ENCODE measurements at regions not wholly inside any gene's neighbourhood (a gene's known extent, or its start where the extent isn't known, plus 50 kb on each side); places are given as distances from the start of the nearest gene placed in this dataset.

DNA sequence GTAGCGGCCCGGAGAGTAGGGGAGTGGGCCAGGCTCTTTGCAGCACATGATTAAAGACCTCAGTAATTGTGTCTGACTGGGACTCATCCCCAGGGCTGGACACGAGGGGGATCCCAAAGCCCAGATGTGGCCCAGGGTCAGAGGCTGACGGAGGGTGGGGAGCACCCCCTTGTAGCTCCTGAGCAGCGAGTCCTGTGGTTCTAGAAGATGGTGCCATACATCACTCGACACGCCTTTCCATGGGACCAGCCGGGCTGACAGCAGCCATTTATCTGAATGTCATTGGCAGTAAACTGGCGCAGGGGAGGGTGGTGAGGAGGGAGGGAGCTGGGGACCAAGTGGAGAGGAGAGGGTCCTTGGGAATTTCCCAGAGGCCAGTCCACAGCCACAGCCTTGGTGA, 65.1 kb upstream of the FAM222A start:
- POLR2A ChIA-PET: no interaction called here
- no peak for DNase-seq (ENCODE audit: extremely low spot score)
- TF ChIP-seq ELF4 (IDR thresholded peaks at IDR 0.05): no peak
- TF ChIP-seq, protein P1, sequence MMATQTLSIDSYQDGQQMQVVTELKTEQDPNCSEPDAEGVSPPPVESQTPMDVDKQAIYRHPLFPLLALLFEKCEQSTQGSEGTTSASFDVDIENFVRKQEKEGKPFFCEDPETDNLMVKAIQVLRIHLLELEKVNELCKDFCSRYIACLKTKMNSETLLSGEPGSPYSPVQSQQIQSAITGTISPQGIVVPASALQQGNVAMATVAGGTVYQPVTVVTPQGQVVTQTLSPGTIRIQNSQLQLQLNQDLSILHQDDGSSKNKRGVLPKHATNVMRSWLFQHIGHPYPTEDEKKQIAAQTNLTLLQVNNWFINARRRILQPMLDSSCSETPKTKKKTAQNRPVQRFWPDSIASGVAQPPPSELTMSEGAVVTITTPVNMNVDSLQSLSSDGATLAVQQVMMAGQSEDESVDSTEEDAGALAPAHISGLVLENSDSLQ (IDR thresholded peaks at IDR 0.05): no peak
- TF ChIP-seq FOXA1 (IDR thresholded peaks at IDR 0.05): no peak
- no peak for TF ChIP-seq HDGF (IDR thresholded peaks at IDR 0.05; ENCODE audit: borderline replicate concordance)
- no peak for TF ChIP-seq SUZ12 (IDR thresholded peaks at IDR 0.05)
- TF ChIP-seq FOXM1 (IDR thresholded peaks at IDR 0.05; ENCODE audit: borderline replicate concordance): no peak
- no peak for TF ChIP-seq ARNT (IDR thresholded peaks at IDR 0.05)
- no peak for TF ChIP-seq LEF1 (IDR thresholded peaks at IDR 0.05; ENCODE audit: borderline replicate concordance)
- CTCF ChIA-PET: interaction anchor here (0.7 kb wide), 1 partner anchor 51 kb away, joined by 3 read pairs; no protein-coding TSS in a partner anchor

DNA sequence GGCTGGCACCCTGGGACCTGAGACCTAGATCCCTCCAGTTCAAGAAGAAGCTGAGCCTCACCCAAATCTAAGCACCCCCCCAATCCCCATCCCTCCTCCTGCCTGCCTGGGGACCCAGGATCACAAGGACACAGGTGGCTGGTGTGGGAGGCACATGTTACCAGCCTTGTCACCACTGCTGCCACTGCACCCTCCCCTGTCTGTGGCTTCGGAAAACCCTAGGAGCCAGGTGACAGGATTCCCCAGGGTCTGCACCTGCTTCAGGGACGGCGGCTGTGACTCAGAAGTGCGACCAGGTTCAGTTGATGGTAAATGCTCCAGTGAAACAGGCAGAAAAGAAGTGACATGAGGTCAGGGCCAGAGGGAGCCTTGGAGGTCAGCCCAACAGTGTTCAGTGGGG, 62.8 kb upstream of the FAM222A start:
- ChIA-PET POLR2A (no interaction called here), CTCF (no interaction called here)
- no peak for DNase-seq (ENCODE audit: extremely low spot score)
- TF ChIP-seq, protein P1 (IDR thresholded peaks at IDR 0.05): no peak
- TF ChIP-seq SUZ12 (IDR thresholded peaks at IDR 0.05): no peak

DNA sequence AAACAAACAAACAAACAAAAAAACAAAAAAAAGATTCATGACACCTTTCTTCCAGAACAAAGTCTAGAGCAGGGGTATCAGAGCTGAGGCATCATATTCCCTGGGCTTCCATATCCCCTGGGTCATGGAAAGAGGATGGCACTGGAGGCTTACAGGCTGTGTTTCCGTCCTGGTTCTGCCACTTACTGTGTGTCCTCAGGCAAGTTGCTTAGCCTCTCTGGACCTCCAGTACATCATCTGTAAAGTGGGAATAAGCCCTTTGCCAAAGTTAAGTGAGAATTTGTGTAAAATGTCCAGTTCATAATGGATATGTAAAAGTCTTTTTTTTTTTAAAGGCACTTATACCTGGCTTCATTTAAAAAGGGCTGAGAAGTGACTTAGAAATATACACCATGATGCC, 62.0 kb upstream of the FAM222A start:
- TF ChIP-seq ARNT (IDR thresholded peaks at IDR 0.05) (no peak), CTBP1 (IDR thresholded peaks at IDR 0.05; ENCODE audit: borderline replicate concordance) (no peak), FOXK2 (IDR thresholded peaks at IDR 0.05) (no peak), FOXA1 (IDR thresholded peaks at IDR 0.05) (no peak), ZNF384 (IDR thresholded peaks at IDR 0.05) (no peak), L3MBTL2 (conservative IDR thresholded peaks at IDR 0.05) (no peak), TARDBP (IDR thresholded peaks at IDR 0.05) (no peak), FOXM1 (IDR thresholded peaks at IDR 0.05; ENCODE audit: borderline replicate concordance) (no peak), SP1 (IDR thresholded peaks at IDR 0.05) (no peak), BHLHE40 (IDR thresholded peaks at IDR 0.05; ENCODE audit: borderline replicate concordance) (no peak), SUZ12 (IDR thresholded peaks at IDR 0.05) (no peak)
- DNase-seq (ENCODE audit: extremely low spot score): no peak
- ChIA-PET CTCF (no interaction called here), POLR2A (no interaction called here)

DNA sequence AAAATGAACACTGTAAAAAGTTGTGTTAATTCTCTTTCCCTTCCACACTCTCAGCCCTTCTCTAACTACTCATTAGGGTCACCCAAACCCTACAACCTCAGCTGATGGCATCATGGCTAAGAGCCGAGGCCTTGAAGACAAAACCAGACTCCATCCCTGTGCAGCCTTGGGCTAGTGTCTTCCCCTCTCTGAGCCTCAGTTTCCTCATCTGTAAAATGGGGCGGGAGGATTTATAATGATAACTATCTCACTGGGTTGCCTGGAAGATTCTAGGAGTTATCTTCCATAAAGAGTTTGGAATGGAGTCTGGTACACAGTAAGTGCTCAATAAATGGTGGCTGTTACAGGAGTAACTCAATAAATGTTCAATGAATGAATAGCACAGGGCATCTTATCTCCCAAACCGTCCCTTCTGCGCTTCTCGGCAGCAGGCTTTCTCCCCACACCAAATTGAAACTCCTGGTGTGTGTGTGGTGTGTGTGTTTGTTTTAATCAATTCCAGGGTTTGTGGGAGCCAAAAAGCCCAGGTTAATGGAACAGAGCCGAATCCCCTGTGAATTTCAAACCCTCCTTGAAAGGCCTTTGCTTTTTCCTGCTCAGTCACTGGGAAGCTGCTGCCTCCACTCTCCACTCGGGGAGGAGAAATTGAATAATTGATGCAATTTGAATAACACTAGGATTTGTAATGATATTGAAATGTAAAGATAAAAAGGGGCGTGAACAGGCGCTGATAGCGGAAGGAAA, 61.2 kb upstream of the FAM222A start:
- ChIA-PET CTCF (no interaction called here), POLR2A (no interaction called here)
- TF ChIP-seq LEF1 (IDR thresholded peaks at IDR 0.05; ENCODE audit: borderline replicate concordance): no peak
- no peak for DNase-seq (ENCODE audit: extremely low spot score)

DNA sequence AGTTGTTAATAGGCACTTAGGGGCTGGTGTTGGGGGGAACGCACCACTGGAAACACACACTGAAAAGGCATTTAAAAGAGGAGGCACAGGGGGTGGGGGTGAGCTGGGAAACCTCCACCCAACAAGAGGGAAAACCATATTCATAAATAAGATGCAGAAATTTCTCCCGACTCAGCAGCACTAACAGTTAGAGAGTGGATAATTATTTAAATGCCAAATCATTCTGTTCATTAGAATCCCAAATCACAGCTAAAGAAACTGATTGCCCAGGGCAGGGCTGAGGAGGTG, 60.7 kb upstream of the FAM222A start:
- CTCF ChIA-PET: no interaction called here
- POLR2A ChIA-PET: no interaction called here
- TF ChIP-seq CTBP1 (IDR thresholded peaks at IDR 0.05; ENCODE audit: borderline replicate concordance) (no peak), LEF1 (IDR thresholded peaks at IDR 0.05; ENCODE audit: borderline replicate concordance) (no peak), L3MBTL2 (conservative IDR thresholded peaks at IDR 0.05) (no peak), FOXK2 (IDR thresholded peaks at IDR 0.05) (no peak), FOXA1 (IDR thresholded peaks at IDR 0.05) (no peak), SP1 (IDR thresholded peaks at IDR 0.05) (no peak), ELF4 (IDR thresholded peaks at IDR 0.05) (no peak), FOXM1 (IDR thresholded peaks at IDR 0.05; ENCODE audit: borderline replicate concordance) (no peak), HDGF (IDR thresholded peaks at IDR 0.05; ENCODE audit: borderline replicate concordance) (no peak), NFRKB (IDR thresholded peaks at IDR 0.05) (no peak), BHLHE40 (IDR thresholded peaks at IDR 0.05; ENCODE audit: borderline replicate concordance) (no peak), SUZ12 (IDR thresholded peaks at IDR 0.05) (no peak)
- TF ChIP-seq, protein P1 (IDR thresholded peaks at IDR 0.05): no peak
- DNase-seq (ENCODE audit: extremely low spot score): no peak

DNA sequence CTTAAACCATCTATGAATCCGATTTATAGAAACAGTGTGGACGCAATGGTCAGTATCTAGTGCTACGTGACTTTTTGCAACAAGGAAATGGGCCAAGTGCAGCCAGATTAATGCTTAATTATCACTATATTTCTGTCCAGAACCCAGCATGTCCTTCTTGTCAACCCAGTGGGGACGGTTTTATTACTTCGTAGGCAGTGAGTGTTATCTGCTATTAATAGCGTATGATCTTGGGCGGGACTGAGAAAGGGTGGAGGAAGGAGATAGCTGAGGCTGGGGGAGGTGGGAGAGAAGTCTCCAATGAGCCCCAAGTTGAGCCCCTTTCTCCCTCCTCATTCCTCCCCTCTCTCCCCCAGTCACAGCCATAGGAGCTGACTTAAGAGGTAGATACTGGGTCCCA, 59.7 kb upstream of the FAM222A start:
- ChIA-PET POLR2A (no interaction called here), CTCF (no interaction called here)
- DNase-seq (ENCODE audit: extremely low spot score): no peak
- TF ChIP-seq BHLHE40 (IDR thresholded peaks at IDR 0.05; ENCODE audit: borderline replicate concordance) (no peak), SUZ12 (IDR thresholded peaks at IDR 0.05) (no peak), TARDBP (IDR thresholded peaks at IDR 0.05) (no peak), ZNF384 (IDR thresholded peaks at IDR 0.05) (no peak), ARNT (IDR thresholded peaks at IDR 0.05) (no peak), CTBP1 (IDR thresholded peaks at IDR 0.05; ENCODE audit: borderline replicate concordance) (no peak), HDGF (IDR thresholded peaks at IDR 0.05; ENCODE audit: borderline replicate concordance) (no peak), ELF4 (IDR thresholded peaks at IDR 0.05) (no peak), NFRKB (IDR thresholded peaks at IDR 0.05) (no peak), SP1 (IDR thresholded peaks at IDR 0.05) (no peak), LEF1 (IDR thresholded peaks at IDR 0.05; ENCODE audit: borderline replicate concordance) (no peak), FOXM1 (IDR thresholded peaks at IDR 0.05; ENCODE audit: borderline replicate concordance) (no peak), FOXA1 (IDR thresholded peaks at IDR 0.05) (no peak), L3MBTL2 (conservative IDR thresholded peaks at IDR 0.05) (no peak), FOXK2 (IDR thresholded peaks at IDR 0.05) (no peak)
- TF ChIP-seq, protein P1 (IDR thresholded peaks at IDR 0.05): no peak
